Esophagus squamous epithelium (tissue), 5 donors: ENCODE measurements at regions not wholly inside any gene's neighbourhood (a gene's known extent, or its start where the extent isn't known, plus 50 kb on each side); places are given as distances from the start of the nearest gene placed in this dataset.

ENCODE experiments used
- DNase-seq: peaks from one replicate; lab custom pipeline; 2025; lab: John Stamatoyannopoulos, UW
- H3K27ac ChIP-seq, 4 donors: fragments of 200-600 bp; sonication (generic); one replicate each; pipeline ENCODE4 v1.5.1; 2016 to 2019; ENCODE audit warnings: mild to moderate bottlenecking in 1 of 4
- H3K27me3 ChIP-seq, 4 donors: fragments of 200-600 bp; sonication (generic); 1 replicate in 3 of 4; 2 replicates in 1 of 4; pipeline versions ENCODE4 v1.5.1 to v1.6.0; 2017 to 2021; ENCODE audit warnings: antibody characterized with exemption in 1 of 4
- H3K36me3 ChIP-seq, 3 donors: fragments of 200-600 bp; sonication (generic); one replicate each; pipeline ENCODE4 v1.5.1; 2016 to 2019
- H3K4me1 ChIP-seq, 3 donors: fragments of 200-600 bp; sonication (generic); one replicate each; pipeline ENCODE4 v1.5.1; 2017 to 2019
- H3K4me3 ChIP-seq, 4 donors: fragments of 200-600 bp; sonication (generic); 1 replicate in 3 of 4; 2 replicates in 1 of 4; pipeline ENCODE4 v1.5.1; 2016 to 2019; ENCODE audit warnings: mild to moderate bottlenecking in 2 of 4, moderate library complexity in 1 of 4
- H3K9me3 ChIP-seq, 3 donors: fragments of 200-600 bp; sonication (generic); one replicate each; pipeline ENCODE4 v1.5.1; 2016 to 2019
- CTCF ChIP-seq, 6 experiments: fragments of 450-650 bp in 4 of 6; fragments of 200-600 bp in 2 of 6; sonication (generic) in 2 of 6; IDR thresholded peaks; one replicate each; pipeline ENCODE4 v1.5.1; 2016 to 2019; ENCODE audit warnings: antibody characterized with exemption in 6 of 6, mild to moderate bottlenecking in 4 of 6, moderate library complexity in 4 of 6
- POLR2A ChIP-seq, 4 donors: fragments of 450-650 bp; IDR thresholded peaks; one replicate each; pipeline ENCODE4 v1.6.1; 2017; ENCODE audit warnings: antibody characterized with exemption in 4 of 4, mild to moderate bottlenecking in 4 of 4, moderate library complexity in 3 of 4
- WGBS, 2 donors: methylation state at CpG; one replicate each; pipeline ENCODE4 v1.1.5; 2018; 5-methylcytosine and 5-hydroxymethylcytosine counted together
- intact Hi-C: fragments of 100-400 bp; cut with DNase I; formaldehyde crosslinking; loops from one replicate; pipeline ENCODE4 v1.15.0; 2022
- donor health status: DM: yes; HTN: yes; CAD: no.

- TF ChIP-seq CTCF (IDR thresholded peaks at IDR 0.05), result no peak
- no peak for TF ChIP-seq POLR2A (IDR thresholded peaks at IDR 0.05)
- Histone ChIP-seq H3K9me3 (no peaks in the 10 kb centered on the region), H3K4me3 (no peak overlapping the region), H3K27me3 (no peaks in the 10 kb centered on the region), H3K27ac (no peak overlapping the region), H3K4me1 (no peaks in the 10 kb centered on the region), H3K36me3 (no peaks in the 10 kb centered on the region)
- 63 to 74% methylated on average over 1 of the region's 1 CpG for WGBS, 2 donors
- DNase-seq, result no peak
- intact Hi-C loops, result no loop called here
Measured at GRCh38 chr5:63124266-63124665, 545.6 kb downstream of the LRRC70 start.

GRCh38 chr5:63121471-63121870 lies 542.9 kb downstream of the LRRC70 start:
- Histone ChIP-seq H3K4me1 (no peaks in the 10 kb centered on the region), H3K4me3 (no peak overlapping the region), H3K27ac (no peak overlapping the region), H3K9me3 (no peaks in the 10 kb centered on the region), H3K27me3 (no peaks in the 10 kb centered on the region), H3K36me3 (no peaks in the 10 kb centered on the region)
- intact Hi-C loops, result no loop called here
- no peak for DNase-seq
- 53 to 64% methylated on average over 3 of the region's 3 CpGs for WGBS, 2 donors
- TF ChIP-seq POLR2A (IDR thresholded peaks at IDR 0.05) (no peak), CTCF (IDR thresholded peaks at IDR 0.05) (no peak)

- WGBS, 2 donors, result 39 to 79% methylated on average over 1 of the region's 1 CpG
Measured at GRCh38 chr5:63118221-63118620, 539.6 kb downstream of the LRRC70 start.

DNA sequence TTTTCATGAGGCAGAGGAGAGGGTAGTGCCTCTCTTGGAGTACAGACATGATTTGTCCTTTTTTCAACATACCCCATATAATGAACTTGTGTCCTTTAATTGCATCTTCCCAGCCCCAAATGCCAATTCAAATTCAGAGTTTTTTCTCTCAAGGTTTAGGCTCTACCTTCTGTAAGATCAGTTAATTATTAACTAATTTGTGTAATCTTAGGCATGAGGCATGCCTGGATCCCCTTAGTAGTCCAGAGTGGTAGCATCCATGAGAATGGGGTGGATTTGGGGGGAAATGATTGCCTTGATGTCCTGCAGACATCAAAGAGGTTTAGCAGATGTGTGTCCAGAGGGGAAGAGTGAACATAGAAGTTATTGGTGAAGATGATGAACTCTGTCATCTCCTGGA lies 533.3 kb downstream of the LRRC70 start:
- no peak overlapping the region for H3K4me3 ChIP-seq
- no peak for DNase-seq
- TF ChIP-seq POLR2A (IDR thresholded peaks at IDR 0.05) (no peak), CTCF (IDR thresholded peaks at IDR 0.05) (no peak)
- intact Hi-C loops, result no loop called here
- no peaks in the 10 kb centered on the region for H3K4me1 ChIP-seq
- no peaks in the 10 kb centered on the region for H3K9me3 ChIP-seq
- no peak overlapping the region for H3K27ac ChIP-seq
- no peaks in the 10 kb centered on the region for H3K36me3 ChIP-seq
- H3K27me3 ChIP-seq, result no peaks in the 10 kb centered on the region

More at GRCh38 chr5:63118221-63118620, 539.6 kb downstream of the LRRC70 start:
- Histone ChIP-seq H3K9me3 (no peaks in the 10 kb centered on the region), H3K36me3 (no peaks in the 10 kb centered on the region), H3K4me1 (no peaks in the 10 kb centered on the region), H3K27me3 (no peaks in the 10 kb centered on the region), H3K27ac (no peak overlapping the region), H3K4me3 (no peak overlapping the region)
- no peak for DNase-seq
- TF ChIP-seq CTCF (IDR thresholded peaks at IDR 0.05), result no peak
- TF ChIP-seq POLR2A (IDR thresholded peaks at IDR 0.05), result no peak
- intact Hi-C loops, result no loop called here

GRCh38 chr5:63101870-63102269 lies 523.3 kb downstream of the LRRC70 start:
- H3K27me3 ChIP-seq, result no peaks in the 10 kb centered on the region
- intact Hi-C loops, result no loop called here
- H3K36me3 ChIP-seq, result no peaks in the 10 kb centered on the region
- TF ChIP-seq CTCF (IDR thresholded peaks at IDR 0.05), result no peak
- no peak for TF ChIP-seq POLR2A (IDR thresholded peaks at IDR 0.05)
- WGBS, 2 donors, result 86 to 92% methylated on average over 1 of the region's 1 CpG
- H3K27ac ChIP-seq, result no peak overlapping the region
- DNase-seq, result no peak
- H3K4me3 ChIP-seq, result no peak overlapping the region
- H3K4me1 ChIP-seq, result no peaks in the 10 kb centered on the region
- no peaks in the 10 kb centered on the region for H3K9me3 ChIP-seq
